Right cardiac atrium (tissue), 5 donors: ENCODE measurements at regions not wholly inside any gene's neighbourhood (a gene's known extent, or its start where the extent isn't known, plus 50 kb on each side); places are given as distances from the start of the nearest gene placed in this dataset.

Experiments
- ATAC-seq, 2 donors: fragments of 200-7000 bp; cut with Tn5 transposase; one replicate each; pipeline versions ENCODE4 v1.8.0 to v1.9.1; 2020; ENCODE audit warnings: moderate library complexity in 2 of 2, mild to moderate bottlenecking in 1 of 2
- DNase-seq, 3 donors: peaks; one replicate each; pipeline ENCODE4 v3.0.0-alpha.2; 2020
- H3K27ac ChIP-seq: one replicate; pipeline ENCODE4 v1.5.1; 2013; ENCODE audit warnings: mild to moderate bottlenecking, low read length, control low read depth, moderate library complexity
- H3K27me3 ChIP-seq: one replicate; pipeline ENCODE4 v1.6.1; 2013; ENCODE audit not compliant: control insufficient read depth, insufficient read depth
- H3K4me1 ChIP-seq: one replicate; pipeline ENCODE4 v1.6.1; 2013; ENCODE audit warnings: low read length; ENCODE audit not compliant: control insufficient read depth, insufficient read depth
- H3K4me3 ChIP-seq: one replicate; pipeline ENCODE4 v1.5.1; 2013; ENCODE audit warnings: low read length, control low read depth
- H3K9me3 ChIP-seq: one replicate; pipeline ENCODE4 v1.6.1; 2013; ENCODE audit warnings: low read length; ENCODE audit not compliant: control insufficient read depth
- WGBS: extraction: QIAGEN DNeasy Blood & Tissue Kit; methylation state at CpG from one replicate; pipeline ENCODE4 v1.1.7; 2013; 5-methylcytosine and 5-hydroxymethylcytosine counted together
- intact Hi-C, 4 donors: fragments of 100-400 bp; cut with DNase I; formaldehyde crosslinking; loops; one replicate each; pipeline versions ENCODE4 v1.11.0 to v1.14.0; 2022 to 2023
- donor health status: healthy with polysubstance abuse.
- donor health status: DM: no; HTN: yes; CAD: no.
- donor health status: DM: no; HTN: no; CAD: no.
- donor health status: DM: no; HTN: yes; CAD: no; lungs with severe emphysema.
- donor health status: DM: yes; HTN: yes; CAD: no.

GRCh38 chr2:489084-489483 lies 188.1 kb downstream of the TMEM18 start:
- 62% methylated on average over 14 of the region's 14 CpGs for WGBS
- Histone ChIP-seq H3K27ac (no peak overlapping the region), H3K9me3 (no peaks in the 10 kb centered on the region), H3K27me3 (no peaks in the 10 kb centered on the region), H3K4me3 (no peak overlapping the region), H3K4me1 (no peaks in the 10 kb centered on the region)
- intact Hi-C loops = no loop called here
- no peak for ATAC-seq
- no peak for DNase-seq

GRCh38 chr2:487186-488079 lies 189.8 kb downstream of the TMEM18 start:
- ATAC-seq (no peak), DNase-seq (peak in 1 of 3 donors; percentile 21)
- Histone ChIP-seq H3K27me3 (no peaks in the 10 kb centered on the region), H3K9me3 (no peaks in the 10 kb centered on the region), H3K4me1 (no peaks in the 10 kb centered on the region), H3K4me3 (no peak overlapping the region), H3K27ac (no peak overlapping the region)
- WGBS = 86% methylated on average over 32 of the region's 40 CpGs
- intact Hi-C loops = no loop called here

DNA sequence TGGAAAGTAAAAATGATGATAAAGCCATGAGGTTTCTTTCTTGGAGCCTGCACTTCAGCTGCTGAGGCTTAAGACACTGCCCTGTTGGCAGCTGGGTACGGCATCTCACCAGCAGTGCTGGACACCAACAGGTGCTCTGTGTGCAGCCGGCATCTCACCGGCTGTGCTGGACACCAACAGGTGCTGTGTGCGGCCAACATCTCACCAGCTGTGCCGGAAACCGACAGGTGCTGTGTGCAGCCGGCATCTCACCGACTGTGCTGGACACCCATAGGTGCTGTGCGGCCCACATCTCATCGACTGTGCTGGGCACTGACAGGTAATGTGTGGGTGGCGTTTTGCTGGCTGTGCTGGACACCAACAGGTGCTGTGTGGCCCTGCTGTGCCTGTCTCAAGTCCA lies 190.8 kb downstream of the TMEM18 start:
- H3K27ac ChIP-seq = no peak overlapping the region
- no peak overlapping the region for H3K4me3 ChIP-seq
- intact Hi-C loops = no loop called here
- 91% methylated on average over 11 of the region's 11 CpGs for WGBS
- no peaks in the 10 kb centered on the region for H3K27me3 ChIP-seq
- no peaks in the 10 kb centered on the region for H3K4me1 ChIP-seq
- no peaks in the 10 kb centered on the region for H3K9me3 ChIP-seq
- peak in 1 of 3 donors; percentile 23 for DNase-seq
- ATAC-seq = no peak

GRCh38 chr2:481388-481787 lies 193.5 kb upstream of the ALKAL2 start:
- no peaks in the 10 kb centered on the region for H3K4me1 ChIP-seq
- intact Hi-C loops = no loop called here
- DNase-seq (no peak), ATAC-seq (no peak)
- 86% methylated on average over 16 of the region's 16 CpGs for WGBS
- H3K27me3 ChIP-seq = no peaks in the 10 kb centered on the region
- H3K9me3 ChIP-seq = no peaks in the 10 kb centered on the region
- H3K4me3 ChIP-seq = no peak overlapping the region
- no peak overlapping the region for H3K27ac ChIP-seq

DNA sequence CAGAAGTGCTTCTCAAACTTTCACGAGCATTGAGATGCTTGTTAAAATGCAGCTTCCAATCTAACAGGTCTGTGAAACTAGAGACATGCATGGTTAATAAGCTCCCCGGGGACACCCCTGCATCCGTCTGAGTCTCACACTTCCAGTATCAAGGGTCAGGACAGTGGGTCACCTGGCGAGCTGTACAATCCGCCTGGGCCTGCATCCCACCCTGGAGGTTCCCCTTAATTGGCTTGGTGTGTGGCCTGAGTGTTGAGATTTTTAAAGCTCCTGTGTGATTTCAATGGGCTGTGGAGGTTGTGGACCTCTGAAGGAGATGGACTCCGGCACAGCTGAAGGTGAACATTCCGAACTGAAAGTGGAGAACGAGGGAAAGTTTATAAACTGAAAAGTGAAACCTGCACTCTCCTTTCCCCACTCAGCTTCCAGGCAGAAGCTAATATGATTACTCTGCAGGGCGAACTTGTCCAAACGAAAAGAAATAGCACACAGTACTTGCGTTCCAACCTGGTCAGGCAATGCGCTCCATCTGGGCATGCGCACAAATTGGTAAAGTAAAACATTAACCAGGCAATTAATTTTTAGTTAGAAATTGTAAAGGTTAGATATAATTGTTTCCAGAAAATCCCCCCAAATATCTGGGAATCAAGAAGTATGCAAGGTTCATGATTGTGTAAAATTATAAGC lies 191.7 kb upstream of the ALKAL2 start:
- no peaks in the 10 kb centered on the region for H3K9me3 ChIP-seq
- intact Hi-C loops = no loop called here
- DNase-seq (no peak), ATAC-seq (no peak)
- WGBS = 53% methylated on average over 13 of the region's 13 CpGs
- no peak overlapping the region for H3K4me3 ChIP-seq
- H3K27ac ChIP-seq = no peak overlapping the region
- no peaks in the 10 kb centered on the region for H3K27me3 ChIP-seq
- no peaks in the 10 kb centered on the region for H3K4me1 ChIP-seq

- H3K27me3 ChIP-seq = no peaks in the 10 kb centered on the region
- no peak for DNase-seq
Measured at GRCh38 chr2:479031-479430, 191.1 kb upstream of the ALKAL2 start.

DNA sequence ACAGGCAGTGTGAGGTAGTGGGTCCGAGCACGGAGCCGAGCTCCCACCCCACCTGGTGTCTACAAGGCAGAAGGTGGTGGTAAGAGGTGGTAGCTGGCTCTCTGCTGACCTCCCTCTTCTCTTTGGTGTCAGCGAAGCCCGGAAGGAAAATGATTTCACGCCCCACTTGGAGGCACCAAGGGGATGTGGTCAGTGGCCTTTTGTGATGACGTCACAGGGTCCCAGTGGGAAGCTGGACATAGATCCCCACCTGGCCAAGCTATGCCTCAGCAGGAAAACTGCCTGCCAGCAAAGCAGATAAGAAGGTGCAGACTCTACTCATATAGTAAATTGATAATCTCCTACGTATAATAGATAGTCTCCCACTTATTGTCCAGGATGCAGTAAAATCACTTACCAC lies 183.7 kb upstream of the ALKAL2 start:
- 74% methylated on average over 8 of the region's 8 CpGs for whole genome bisulfite sequencing
- Histone ChIP-seq H3K4me1 (no peaks in the 10 kb centered on the region), H3K27ac (no peak overlapping the region), H3K4me3 (no peak overlapping the region), H3K9me3 (no peaks in the 10 kb centered on the region), H3K27me3 (no peaks in the 10 kb centered on the region)
- ATAC-seq (no peak), DNase-seq (no peak)
- intact Hi-C loops = no loop called here

More at GRCh38 chr2:479031-479430, 191.1 kb upstream of the ALKAL2 start:
- Histone ChIP-seq H3K4me1 (no peaks in the 10 kb centered on the region), H3K27ac (no peak overlapping the region), H3K9me3 (no peaks in the 10 kb centered on the region), H3K4me3 (no peak overlapping the region)
- intact Hi-C loops = no loop called here
- no peak for ATAC-seq
- WGBS = 61% methylated on average over 11 of the region's 11 CpGs

- WGBS = 87% methylated on average over 16 of the region's 16 CpGs
- Histone ChIP-seq H3K27me3 (no peaks in the 10 kb centered on the region), H3K9me3 (no peaks in the 10 kb centered on the region), H3K27ac (no peak overlapping the region), H3K4me1 (no peaks in the 10 kb centered on the region), H3K4me3 (no peak overlapping the region)
- intact Hi-C loops = no loop called here
- DNase-seq = no peak
- ATAC-seq = no peak
Measured at GRCh38 chr2:469514-469913, 181.6 kb upstream of the ALKAL2 start.

DNA sequence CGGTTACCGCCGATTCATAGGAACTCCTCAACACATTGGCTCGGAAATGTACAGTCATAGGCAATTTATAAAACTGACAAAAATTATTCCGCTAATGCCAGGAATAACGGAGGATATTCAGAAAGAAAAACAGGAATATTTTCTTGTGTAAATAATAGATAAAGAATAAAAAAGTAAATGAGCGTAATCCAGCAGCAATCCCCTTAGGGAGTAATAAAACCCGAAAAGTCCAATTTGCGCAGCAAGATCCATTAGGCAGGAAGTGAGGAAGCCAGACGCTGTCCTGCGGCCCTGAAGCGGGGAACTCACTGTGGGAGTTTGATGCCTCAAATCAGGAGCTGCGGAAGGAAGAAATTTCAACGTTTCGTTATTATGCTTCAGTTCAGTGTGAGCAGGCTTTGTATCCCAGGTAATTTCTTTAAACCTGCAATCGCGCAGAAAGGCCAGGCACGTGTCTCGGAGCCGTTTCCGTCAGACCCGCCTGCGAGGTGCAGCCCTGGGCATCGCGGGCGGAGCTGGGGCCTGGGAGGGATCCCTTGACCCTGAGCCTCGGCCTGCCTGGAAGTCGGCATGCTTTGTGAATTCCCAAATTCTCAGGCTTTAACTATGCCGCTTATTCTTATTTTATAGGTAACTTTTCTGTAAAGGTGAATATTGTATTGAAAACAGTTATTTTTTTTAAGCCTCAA lies 180.9 kb upstream of the ALKAL2 start:
- no peak for DNase-seq
- no peak for ATAC-seq
- WGBS = 22% methylated on average over 29 of the region's 29 CpGs
- Histone ChIP-seq H3K27ac (no peak overlapping the region), H3K4me1 (no peaks in the 10 kb centered on the region), H3K4me3 (no peak overlapping the region), H3K27me3 (no peaks in the 10 kb centered on the region), H3K9me3 (no peaks in the 10 kb centered on the region)
- intact Hi-C loops = no loop called here

DNA sequence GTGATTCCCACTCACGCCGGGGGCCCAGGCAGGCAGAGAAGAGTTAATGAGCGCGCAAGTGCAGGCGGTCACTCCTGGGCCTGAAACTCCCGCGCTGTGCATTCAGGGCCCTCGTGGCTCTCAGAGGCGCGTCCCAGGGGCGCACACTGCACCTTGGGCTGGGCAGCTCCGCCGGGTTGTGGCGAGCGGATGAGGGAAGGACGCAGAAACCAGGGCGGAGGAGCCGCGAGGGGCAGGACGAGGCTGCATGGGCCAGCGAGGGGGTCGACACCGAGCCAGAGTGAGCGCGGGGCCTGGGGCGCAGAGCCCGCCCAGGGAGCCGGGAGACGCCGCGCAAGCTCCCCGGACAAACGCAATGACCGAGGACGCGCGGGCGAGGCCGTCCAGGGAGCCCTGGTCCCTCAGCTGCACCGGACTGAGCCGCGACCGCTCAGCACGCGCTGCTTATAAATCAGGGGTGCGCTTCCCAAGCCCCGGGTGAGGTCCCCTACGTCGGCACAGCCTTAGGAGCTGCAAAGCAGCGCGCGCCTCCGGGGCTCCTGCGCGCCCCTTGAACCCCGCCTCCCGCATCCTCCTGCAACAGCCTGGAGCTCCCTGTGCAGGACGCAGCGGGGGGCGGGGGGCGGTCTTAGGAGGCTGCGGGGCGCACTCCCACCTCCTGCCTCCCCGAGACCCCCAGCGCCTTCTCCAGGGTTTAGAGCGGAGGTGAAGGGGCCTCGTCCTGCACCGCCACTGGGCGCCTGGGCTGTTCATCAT lies 180.2 kb upstream of the ALKAL2 start:
- Histone ChIP-seq H3K4me3 (no peak overlapping the region), H3K27me3 (no peaks in the 10 kb centered on the region), H3K27ac (no peak overlapping the region), H3K4me1 (no peaks in the 10 kb centered on the region), H3K9me3 (no peaks in the 10 kb centered on the region)
- intact Hi-C loops = no loop called here
- ATAC-seq = no peak
- no peak for DNase-seq
- 2% methylated on average over 69 of the region's 69 CpGs for WGBS
